ENCODE measurements at regions not wholly inside any gene's neighbourhood (a gene's known extent, or its start where the extent isn't known, plus 50 kb on each side); places are given as distances from the start of the nearest gene placed in this dataset.
"Not testable (repeated sequence)": the region's sequence is repeated elsewhere in the genome, so short reads cannot be mapped to it uniquely, and the experiment has no call there.

DNA sequence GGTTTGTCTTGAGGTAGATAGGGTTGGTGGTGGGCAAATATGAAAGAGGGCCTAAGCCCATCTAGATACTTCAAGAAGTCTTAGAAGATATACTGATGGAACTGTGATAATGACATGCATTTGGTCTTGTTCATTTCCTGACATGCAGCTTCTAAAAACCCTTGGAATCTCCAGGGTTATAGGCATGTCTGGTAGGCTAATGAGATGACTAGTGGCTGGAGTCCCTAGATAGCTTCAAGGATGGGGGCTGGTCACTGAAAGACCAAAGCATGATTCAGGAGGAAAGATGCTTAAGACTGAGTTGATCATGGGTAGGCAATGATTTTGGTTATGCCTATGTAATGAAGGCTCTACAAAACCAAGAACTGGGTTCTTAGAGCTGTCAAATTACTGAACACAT is 217.9 kb upstream of the MOCS1 start:
- DNase-seq (ENCODE audit: low spot score): no peak

DNA sequence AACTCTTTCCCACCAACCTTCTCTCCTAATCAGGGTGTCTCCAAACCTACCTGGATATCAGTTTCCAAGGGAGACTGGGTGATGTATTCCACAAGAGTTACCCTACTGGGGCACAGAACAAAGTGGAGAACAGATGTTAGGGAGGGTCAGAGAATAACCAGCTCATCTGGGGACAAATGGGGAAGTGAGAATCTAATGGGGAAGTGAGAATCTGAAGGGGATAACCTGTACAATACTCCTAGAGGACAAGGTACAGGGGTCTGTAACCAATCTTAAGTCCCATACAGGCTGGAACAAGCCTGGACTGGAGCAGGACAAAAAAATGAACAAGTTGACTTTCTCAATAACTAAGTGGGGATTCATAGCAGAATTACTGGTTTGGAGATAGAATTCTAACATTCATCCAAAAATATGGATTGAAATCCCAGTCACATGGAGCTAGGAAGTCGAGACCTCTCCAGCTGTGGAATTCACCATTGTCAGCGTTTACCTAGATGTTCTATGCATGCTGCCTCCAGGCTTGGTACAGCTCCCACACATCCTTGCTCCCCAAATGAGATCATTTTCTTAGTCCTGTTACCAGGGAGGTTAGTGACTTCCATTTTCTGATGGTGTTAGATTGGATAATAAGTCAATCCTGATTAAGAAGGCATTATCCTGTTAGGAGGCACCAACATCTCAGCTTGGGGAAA is 214.8 kb upstream of the MOCS1 start:
- DNase-seq (ENCODE audit: low spot score): no peak

DNA sequence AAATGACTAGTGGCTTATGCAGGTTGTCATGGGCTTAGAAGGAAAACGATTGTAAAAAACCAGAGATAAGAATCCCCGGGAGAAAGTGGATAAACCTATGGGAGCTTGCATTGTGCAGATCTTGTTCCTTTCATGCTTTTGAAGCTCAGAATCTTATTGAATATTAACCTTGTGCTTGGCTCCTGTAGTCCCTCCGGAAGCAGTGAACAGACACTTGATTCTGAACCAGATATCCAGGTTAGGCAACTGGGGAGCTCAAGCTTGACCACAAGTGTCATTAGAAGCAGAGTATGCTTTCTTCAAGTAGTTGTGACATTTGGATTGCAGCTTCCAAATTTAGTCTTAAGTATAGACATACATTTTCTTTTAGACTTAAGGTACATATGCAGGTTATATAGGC is 212.6 kb upstream of the MOCS1 start:
- DNase-seq (ENCODE audit: low spot score): no peak

DNA sequence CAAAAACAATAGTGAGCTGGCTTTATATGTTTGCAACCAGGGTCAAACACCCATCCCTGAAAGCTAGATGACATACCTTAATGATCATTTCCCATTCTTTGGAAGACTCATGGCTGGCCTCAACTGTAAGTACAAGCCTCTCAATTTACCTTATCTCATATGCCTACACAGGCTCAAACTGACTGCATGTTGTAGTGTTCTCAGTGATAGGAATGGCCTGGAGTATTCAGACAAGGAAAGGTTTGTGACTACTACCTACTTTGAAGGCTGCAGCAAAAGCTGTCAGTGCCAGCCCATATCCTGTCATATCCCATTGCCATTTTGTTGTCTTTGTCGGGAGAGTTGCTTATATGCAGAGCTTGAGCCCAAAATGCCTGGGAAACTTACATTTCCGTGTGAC is 205.2 kb upstream of the MOCS1 start:
- DNase-seq (ENCODE audit: low spot score): no peak

DNA sequence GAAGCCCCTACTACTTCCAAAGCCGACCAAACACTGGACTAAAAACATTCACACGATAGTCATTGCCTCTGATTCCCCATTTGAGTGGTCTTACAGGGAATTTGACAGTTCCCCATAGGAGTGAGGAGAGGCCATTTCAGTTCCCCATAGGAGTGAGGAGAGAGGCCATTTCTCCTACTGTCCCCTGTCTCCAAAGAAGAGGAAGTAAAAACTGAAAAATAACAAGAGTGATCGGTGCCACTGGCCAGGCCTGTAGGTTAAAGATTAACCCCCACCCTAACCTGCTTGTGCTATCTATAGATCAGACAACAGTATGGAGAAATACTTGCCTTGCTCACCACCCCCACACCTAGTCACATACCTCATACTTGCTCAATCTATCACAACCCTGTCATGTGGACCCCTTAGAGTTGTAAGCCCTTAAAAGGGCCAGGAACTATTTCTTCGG is 204.0 kb upstream of the MOCS1 start:
- DNase-seq (ENCODE audit: low spot score): no peak

DNA sequence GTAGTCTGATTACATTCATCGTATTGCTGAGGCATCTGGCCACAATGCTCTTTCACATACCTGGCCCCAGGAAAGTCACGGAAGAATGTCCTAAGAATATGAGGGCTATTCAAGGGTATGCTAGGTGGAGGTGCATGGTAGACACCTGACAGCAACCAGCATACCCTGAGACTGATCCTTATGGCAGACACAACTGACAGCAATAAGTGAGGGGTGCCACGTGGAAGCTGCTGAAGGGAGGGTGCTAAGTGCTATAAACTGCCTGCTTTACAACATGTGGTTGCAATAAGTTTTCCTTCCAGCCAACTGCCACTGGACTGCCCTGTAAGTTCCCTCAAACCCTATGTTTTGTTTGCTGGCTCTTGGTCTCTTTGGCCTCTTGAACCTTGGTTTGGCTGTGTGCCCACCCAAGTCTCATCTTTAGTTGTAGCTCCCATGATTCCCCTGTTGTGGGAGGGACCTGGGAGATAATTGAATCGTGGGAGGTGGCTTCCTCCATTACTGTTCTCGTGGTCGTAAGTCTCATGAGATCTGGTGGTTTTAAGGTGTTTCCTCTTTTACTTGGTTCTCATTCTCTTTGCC is 201.3 kb upstream of the MOCS1 start:
- DNase-seq (ENCODE audit: low spot score): no peak

DNA sequence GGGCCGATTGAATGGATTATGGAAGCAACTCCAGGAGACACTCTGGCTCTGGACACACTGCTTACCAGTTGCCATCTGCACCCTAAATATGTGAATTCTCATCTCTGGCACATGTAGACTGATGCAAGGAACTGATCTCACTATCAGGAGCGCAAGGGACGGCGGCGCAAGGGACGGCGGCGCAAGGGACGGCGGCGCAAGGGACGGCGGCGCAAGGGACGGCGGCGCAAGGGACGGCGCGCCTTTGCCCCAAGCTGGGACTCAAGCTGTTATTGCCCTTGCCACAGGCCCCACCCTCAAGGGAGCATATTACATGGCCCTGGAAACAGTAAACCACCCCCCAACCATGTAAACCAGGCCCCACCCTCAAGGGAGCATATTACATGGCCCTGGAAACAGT is 199.7 kb upstream of the MOCS1 start:
- DNase-seq (ENCODE audit: low spot score): not testable (repeated sequence)

DNA sequence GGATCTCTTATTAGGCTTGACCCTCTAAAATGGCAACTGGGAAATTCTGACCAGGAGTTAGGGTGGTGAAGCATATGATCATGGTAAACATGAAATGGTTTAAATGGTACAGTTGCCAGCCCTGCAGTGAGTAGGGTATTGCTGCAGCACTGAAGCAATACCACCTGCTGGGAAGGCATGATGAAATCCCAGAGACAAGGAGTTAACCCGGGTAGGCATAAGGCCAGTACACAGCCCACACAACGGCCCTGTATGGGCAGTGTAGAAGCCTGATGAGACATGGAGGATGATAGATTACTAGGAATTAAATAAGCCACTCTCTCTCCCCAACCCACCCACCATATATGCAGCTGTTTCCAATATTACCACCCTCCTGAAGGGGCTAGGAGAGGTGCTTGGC is 197.4 kb upstream of the MOCS1 start:
- DNase-seq (ENCODE audit: low spot score): no peak

DNA sequence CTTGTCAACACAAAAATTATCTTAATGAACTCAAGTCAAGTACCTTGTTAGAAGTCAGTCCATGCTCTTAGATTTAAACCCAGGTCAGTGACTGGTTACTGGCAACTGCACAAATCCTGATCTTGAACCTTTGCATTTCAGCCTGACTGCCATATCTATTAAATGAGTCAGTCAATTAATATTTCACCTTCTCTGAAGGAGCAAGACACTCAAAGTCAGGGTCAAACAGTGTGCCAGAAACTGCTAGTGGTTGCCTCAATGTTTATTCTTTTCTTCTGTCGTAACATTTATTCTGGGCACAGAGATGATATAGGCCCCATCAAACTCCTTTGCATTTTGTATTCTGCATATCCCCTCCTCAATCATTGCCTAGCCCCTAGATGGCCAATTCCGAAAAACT is 193.9 kb upstream of the MOCS1 start:
- DNase-seq (ENCODE audit: low spot score): no peak

DNA sequence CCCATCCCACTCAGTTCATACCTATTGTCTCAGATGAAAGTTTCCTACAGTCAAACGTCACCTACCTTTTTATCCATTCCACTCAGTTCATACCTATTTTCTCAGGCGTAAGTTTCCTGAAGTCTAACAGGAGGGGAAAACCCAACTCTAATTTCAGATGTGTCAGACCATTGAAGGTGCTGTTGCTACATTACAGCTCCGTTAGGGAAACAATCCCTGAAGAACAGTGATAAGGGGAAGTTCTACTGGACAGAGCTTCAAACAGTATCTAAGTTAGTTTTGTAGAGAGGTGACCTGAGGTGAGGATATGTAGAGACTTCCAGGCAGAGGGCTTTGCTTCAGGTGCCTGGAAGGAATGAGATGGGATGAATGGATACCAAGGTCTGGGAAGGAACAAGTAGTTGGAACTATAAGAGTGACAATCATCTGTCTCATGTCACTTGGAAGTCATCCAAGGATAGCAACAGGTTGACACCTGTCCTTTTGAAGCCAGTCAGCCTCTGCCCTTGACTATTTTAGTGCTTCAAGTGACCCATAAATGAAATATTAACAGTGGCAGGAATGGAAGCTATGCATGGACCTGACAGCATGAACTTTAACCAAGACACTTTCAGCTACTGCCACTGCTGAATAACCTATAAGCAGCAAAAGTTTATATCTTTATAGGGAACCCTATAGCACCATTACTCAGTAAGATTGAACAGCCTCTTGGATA is 191.6 kb upstream of the MOCS1 start:
- no peak for DNase-seq (ENCODE audit: low spot score)

DNA sequence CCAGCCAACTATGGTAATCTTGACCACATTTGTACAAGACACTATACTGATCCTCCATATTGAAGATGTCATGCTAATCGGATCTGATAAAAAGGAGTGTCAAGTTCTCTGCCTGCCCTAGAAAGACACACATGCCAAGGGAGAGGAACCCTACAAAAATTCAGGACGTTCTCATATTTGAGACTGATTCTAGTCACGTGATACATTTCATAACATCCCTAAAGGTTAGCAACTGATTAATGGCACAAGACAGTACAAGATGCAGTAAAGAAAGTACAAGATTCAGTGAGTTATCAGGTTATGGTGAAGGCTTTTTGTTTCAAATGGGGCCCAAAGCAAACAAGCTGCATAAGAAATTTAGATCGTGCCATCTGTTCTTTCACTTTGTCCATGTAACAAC is 190.7 kb upstream of the MOCS1 start:
- DNase-seq (ENCODE audit: low spot score): no peak

DNA sequence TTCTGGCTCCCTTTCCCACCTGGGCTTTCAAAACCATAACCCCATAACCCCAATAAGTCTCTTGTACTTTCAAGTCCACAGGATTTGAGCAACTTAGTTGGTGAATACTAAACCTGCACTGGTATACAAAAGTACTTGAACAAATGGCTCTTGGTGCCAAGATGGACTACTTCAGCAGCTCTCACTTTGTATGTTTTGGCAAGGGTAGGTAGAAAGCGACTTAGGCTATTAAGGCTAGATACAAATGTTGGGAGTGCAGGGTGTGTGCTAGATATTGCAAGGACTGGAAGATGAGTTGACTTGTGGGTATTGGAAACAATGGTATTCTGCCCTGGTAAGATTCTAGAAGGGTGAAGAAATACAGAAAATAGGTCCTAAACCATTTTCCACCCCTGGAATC is 182.6 kb upstream of the MOCS1 start:
- no peak for DNase-seq (ENCODE audit: low spot score)

DNA sequence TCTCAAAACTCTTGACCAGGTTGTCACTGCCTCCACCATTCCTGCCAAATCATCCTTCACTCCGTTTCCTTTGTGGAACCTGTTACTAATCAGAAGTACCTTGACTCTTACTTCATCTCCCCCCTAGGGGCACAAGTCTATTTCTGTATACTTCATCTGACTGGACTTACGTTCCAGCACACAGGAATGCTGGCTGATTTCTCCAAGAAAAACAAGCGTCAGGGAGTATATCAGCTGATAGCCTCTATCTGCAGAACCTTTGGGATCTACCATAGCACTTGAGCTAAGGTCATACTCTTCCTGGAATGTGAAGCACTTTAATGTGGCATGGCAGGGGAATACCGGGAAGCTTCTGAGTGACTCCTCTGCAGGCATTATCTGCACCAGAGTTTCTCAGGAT is 178.1 kb upstream of the MOCS1 start:
- no peak for DNase-seq (ENCODE audit: low spot score)

DNA sequence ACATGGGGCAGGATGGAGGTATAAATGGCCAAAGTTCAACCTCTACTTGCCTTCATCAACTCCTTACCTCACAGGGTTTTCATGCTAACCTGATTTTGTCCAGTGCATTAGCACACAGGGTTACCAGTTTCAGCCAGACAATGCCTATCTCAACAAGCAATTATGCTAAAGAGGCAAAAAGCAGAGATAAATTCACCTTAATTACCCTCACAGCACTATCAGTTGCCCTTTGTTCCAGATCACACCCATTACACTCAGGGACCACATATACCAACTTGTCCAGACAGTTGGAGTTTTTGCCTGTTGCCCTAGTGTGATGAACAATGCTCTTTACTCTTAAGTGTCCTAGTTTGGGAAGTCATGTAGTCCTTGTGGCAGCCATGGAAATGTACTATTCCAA is 174.5 kb upstream of the MOCS1 start:
- DNase-seq (ENCODE audit: low spot score): no peak

DNA sequence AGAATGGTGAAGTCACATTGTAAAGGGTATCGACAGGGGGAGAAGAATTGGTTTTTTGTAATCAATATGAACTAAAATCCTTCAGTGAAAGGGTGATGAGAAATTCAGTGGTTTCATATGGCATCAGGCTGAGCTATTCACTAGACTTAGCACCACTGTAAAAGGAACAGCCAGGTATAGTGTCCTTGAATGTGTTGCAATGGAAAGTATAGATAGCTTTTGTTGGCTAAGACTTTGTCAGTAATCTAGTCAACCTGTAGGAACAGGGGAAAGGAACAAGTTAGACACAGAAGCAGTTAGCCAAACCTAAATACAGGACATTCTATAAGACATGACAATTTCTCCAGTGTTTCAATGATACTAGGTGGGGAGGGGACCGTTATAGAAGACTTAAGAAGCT is 172.6 kb upstream of the MOCS1 start:
- no peak for DNase-seq (ENCODE audit: low spot score)

DNA sequence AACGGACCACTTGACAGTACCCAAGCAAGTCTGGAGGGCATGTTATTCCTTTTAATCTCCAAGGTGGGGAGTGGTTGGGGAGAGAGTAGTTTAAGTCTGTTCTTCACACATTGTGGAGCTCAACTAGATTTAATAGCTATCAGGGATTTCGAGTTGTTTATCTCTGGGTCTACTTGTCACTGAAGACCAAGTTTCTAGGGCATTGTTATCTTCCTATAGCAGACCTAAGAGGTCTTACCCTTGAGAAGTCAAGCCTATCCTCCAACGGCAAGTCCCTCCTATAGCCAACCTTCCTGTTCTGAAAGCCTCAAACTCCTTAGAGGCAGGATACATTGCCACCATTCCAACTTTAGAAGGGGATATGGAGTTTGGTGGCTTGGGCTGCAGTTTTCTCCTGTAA is 164.5 kb upstream of the MOCS1 start:
- no peak for DNase-seq (ENCODE audit: low spot score)

DNA sequence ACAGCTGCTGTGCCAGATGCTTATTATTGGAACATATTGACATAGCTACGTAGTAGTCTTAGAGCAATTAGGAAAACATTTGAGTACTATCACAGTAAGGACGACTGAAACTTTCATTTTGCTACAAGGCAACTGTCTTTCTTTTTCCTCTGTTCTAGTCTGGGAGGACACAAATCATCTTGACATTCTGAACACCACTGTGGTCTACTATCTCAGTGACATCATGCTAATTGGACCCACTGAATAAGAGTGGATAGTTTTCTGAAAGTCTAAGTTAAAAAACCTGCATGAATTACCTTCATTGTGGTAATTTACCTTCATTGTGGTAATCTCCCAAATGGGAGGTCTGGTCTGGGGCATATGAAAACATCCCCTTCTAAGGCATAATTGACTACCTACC is 163.3 kb upstream of the MOCS1 start:
- DNase-seq (ENCODE audit: low spot score): no peak

DNA sequence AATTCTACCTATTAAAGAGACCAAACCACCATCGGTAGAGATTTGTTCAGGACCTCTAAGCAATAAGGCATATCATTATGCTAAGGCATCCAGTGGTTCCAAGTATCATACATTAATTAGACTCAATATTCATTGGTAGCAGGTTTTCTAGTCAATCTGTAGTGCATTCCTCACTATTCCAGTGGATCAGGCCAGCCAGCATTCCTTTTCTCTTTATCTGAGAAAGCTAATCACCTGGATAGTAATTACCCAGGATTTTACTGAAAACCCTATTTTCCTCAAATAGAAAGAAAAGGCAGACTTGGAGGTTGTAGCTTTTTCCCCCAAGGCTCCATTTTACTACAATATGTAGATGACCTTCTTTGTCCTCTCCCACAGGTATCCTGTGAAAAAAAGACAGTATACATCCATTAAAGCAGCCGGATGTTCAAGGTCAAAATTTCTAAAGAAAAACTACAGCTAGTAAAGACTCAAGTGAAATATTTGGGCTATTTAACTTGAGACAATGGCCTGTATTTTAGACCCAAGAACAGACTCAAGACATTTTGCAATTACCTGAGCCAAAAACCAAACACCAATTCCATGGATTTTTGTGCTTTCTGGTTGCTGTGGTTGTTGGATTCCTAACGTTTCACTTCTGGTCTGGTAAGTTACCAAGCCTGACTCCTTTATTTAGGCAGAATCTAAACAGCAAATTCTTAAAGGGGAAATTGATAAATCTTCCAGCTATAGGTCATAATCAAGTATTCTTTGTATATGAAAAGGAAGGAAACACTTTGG is 149.1 kb upstream of the MOCS1 start:
- no peak for DNase-seq (ENCODE audit: low spot score)

DNA sequence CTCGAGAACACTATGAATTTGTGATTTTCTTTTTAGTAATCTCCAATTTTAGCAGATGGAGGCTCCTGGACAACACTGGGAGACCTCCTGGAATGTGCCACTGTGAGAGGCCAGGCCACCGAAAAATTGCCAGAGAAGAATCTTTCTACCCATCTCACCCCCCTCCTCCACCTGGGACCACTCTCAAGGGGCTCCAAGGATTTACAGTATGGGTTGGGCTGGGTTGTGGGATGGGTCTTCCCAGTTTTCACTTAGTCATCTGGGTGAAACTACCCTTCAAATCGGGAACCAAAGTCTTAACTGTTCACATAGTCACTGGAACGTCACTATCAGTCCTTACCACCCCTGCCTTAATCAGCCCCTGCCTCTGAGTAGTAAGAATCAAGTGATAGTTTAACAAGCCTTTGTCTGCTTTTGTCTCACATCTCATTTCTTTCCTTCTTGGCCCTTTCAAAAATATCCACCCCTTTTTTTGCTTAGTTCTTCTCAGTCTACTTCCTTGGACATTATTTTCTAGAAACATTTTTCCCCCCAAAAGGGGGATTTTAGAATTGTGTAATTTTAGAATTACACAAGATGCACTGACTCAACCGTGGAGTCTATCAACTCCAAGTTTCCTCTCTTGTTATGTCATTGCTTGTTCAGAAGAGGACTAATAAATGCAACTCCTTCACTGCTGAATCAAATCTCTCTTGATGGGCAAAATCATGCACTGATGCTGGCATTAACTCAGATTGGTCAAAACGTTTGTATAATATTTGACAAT is 148.2 kb upstream of the MOCS1 start:
- DNase-seq (ENCODE audit: low spot score): no peak

DNA sequence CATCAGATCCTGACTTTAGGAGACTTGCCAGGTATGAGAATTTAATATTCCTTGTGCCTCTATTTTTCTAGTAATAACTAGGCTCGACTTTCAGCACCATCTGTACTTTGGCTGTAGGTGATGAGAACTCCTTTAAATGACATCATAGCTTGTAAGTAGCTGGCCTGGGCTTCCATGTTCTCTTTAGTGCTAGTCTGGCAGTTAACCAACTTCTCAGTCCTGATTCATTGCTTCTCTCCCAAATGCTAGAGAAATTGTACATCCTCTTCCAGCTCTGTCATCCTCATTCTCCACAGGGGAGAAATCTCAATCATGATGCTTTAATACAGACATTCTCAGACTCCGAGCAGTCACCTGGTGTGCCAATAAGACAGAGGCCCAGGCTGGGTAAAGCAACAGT is 143.5 kb upstream of the MOCS1 start:
- DNase-seq (ENCODE audit: low spot score): no peak

DNA sequence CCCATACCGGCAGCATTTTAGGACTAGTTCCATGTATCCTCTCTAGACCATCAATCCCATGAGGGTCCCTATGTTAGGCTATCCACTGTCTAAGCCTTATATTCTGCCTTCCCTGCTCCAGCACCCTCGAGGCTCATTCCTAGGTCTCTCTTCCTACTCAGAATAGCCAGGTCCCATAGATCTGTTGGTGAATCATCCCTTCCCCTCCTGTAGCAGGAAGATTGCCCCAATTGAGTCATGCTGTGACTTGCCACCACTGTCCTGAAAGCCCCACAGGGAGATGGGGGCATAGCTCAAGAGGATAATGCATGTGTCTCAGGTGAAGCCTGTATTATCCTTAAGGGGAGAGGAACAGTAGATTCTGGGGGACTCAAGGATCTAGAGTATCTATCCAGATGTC is 143.1 kb upstream of the MOCS1 start:
- no peak for DNase-seq (ENCODE audit: low spot score)

DNA sequence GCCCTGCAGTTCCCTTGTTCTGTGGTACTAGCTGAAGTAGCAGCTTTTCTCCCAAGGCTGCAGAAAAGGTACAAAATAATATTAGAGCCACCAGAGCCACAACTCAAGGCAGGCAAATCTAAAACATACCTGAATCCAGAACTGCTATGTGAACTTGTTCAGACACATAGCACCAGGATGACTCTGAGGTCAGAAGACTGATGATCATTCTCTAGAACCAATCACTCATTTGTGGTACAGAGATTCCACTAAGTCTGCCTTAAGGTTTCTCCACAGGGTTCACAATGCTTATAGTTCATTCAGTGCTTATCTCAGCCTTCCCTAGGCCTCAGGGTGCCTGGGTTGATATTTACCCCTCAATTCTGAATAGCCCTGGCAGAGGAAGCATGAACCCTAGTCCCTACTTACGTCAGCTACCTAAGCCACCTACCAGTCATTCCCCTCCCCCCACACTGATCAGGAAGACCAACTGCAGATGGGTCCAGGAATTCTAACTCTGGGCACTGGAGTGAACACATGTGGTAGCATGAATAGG is 140.9 kb upstream of the MOCS1 start:
- no peak for DNase-seq (ENCODE audit: low spot score)
